K562 (cell line): ENCODE measurements at regions not wholly inside any gene's neighbourhood (a gene's known extent, or its start where the extent isn't known, plus 50 kb on each side); places are given as distances from the start of the nearest gene placed in this dataset.

Experiments
- ATF3 ChIP-seq, 2 experiments: fragments of 450-650 bp in 1 of 2; sonication (generic) in 1 of 2; formaldehyde crosslinking in 1 of 2; IDR thresholded peaks in 1 of 2; conservative IDR thresholded peaks in 1 of 2; 2 replicates each; pipeline versions ENCODE4 v1.6.1 to v1.8.1; 2016 to 2023; ENCODE audit warnings: mild to moderate bottlenecking in 2 of 2, moderate library complexity in 2 of 2, inconsistent platforms in 1 of 2, missing genetic modification reagents in 1 of 2
- BDP1 ChIP-seq: IDR thresholded peaks from 3 replicates; pipeline ENCODE4 v1.6.1; 2011; ENCODE audit not compliant: insufficient read length, insufficient read depth
- C11orf30 ChIP-seq: fragments of 450-650 bp; IDR thresholded peaks from 2 replicates; pipeline ENCODE4 v1.6.1; 2016; ENCODE audit warnings: low read depth, mild to moderate bottlenecking
- HDAC3 ChIP-seq: fragments of 450-650 bp; IDR thresholded peaks from 2 replicates; pipeline ENCODE4 v1.6.1; 2018; ENCODE audit warnings: borderline replicate concordance, mild to moderate bottlenecking, moderate library complexity; ENCODE audit not compliant: partially characterized antibody
- HNRNPLL ChIP-seq: fragments of 200-400 bp; formaldehyde crosslinking; IDR thresholded peaks from 2 replicates; pipeline ENCODE4 v1.6.1; 2017; ENCODE audit warnings: low read length, low read depth, mild to moderate bottlenecking; ENCODE audit not compliant: poor library complexity, severe bottlenecking
- JUN ChIP-seq, 2 experiments: sonication (generic) in 1 of 2; formaldehyde crosslinking in 1 of 2; IDR thresholded peaks; 2 replicates each; pipeline versions ENCODE4 v1.6.1 to v1.8.0; 2012 to 2022; ENCODE audit warnings: borderline replicate concordance in 2 of 2, mild to moderate bottlenecking in 2 of 2, improper control_type of control experiment in 1 of 2, low read depth in 1 of 2, low read length in 1 of 2, missing genetic modification reagents in 1 of 2
- MYNN ChIP-seq, 2 experiments: sonication (generic); formaldehyde crosslinking in 1 of 2; IDR thresholded peaks; 2 replicates each; pipeline versions ENCODE4 v1.5.0 to v1.6.1; 2016 to 2020; ENCODE audit warnings: antibody characterized with exemption in 1 of 2, missing genetic modification reagents in 1 of 2
- PTTG1 ChIP-seq: fragments of 450-650 bp; IDR thresholded peaks from 2 replicates; pipeline ENCODE4 v1.6.1; 2016; ENCODE audit warnings: low read depth, mild to moderate bottlenecking, missing genetic modification characterization, missing compliant biosample characterization
- RBM17 ChIP-seq: fragments of 200-400 bp; formaldehyde crosslinking; IDR thresholded peaks from 2 replicates; pipeline ENCODE4 v1.6.1; 2017; ENCODE audit warnings: low read depth, mild to moderate bottlenecking, low read length, borderline replicate concordance
- ZNF511 ChIP-seq: sonication (generic); formaldehyde crosslinking; IDR thresholded peaks from 2 replicates; pipeline ENCODE4 v1.8.0; 2022; ENCODE audit warnings: mild to moderate bottlenecking, missing genetic modification reagents
- ZNF79 ChIP-seq: fragments of 250-450 bp; sonication (Bioruptor Pico); IDR thresholded peaks from 2 replicates; pipeline ENCODE4 v1.4.0; 2020; ENCODE audit warnings: low read depth, mild to moderate bottlenecking, moderate library complexity

- TF ChIP-seq PTTG1: no peak
- no peak for TF ChIP-seq ATF3 (IDR thresholded peaks at IDR 0.05)
- no peak for TF ChIP-seq ATF3 (CRISPR knock-in tag; conservative IDR thresholded peaks at IDR 0.05)
- no peak for TF ChIP-seq ZNF511 (CRISPR knock-in tag)
- no peak for TF ChIP-seq BDP1
- no peak for TF ChIP-seq MYNN (IDR thresholded peaks at IDR 0.05)
- no peak for TF ChIP-seq MYNN (CRISPR knock-in tag; IDR thresholded peaks at IDR 0.05)
- TF ChIP-seq C11orf30: no peak
- no peak for TF ChIP-seq HNRNPLL
- no peak for TF ChIP-seq RBM17
- TF ChIP-seq ZNF79 (CRISPR knock-in tag): no peak
- TF ChIP-seq HDAC3: no peak
- no peak for TF ChIP-seq JUN (IDR thresholded peaks at IDR 0.05; ENCODE audit: borderline replicate concordance, low read depth, low read length)
- TF ChIP-seq JUN (CRISPR knock-in tag; IDR thresholded peaks at IDR 0.05; ENCODE audit: borderline replicate concordance): no peak
These were observed 875.4 kb downstream of the ROBO2 start (continued) for GRCh38 chr3:77915336-77915735.
